ENCODE measurements at regions not wholly inside any gene's neighbourhood (a gene's known extent, or its start where the extent isn't known, plus 50 kb on each side); places are given as distances from the start of the nearest gene placed in this dataset.

DNA sequence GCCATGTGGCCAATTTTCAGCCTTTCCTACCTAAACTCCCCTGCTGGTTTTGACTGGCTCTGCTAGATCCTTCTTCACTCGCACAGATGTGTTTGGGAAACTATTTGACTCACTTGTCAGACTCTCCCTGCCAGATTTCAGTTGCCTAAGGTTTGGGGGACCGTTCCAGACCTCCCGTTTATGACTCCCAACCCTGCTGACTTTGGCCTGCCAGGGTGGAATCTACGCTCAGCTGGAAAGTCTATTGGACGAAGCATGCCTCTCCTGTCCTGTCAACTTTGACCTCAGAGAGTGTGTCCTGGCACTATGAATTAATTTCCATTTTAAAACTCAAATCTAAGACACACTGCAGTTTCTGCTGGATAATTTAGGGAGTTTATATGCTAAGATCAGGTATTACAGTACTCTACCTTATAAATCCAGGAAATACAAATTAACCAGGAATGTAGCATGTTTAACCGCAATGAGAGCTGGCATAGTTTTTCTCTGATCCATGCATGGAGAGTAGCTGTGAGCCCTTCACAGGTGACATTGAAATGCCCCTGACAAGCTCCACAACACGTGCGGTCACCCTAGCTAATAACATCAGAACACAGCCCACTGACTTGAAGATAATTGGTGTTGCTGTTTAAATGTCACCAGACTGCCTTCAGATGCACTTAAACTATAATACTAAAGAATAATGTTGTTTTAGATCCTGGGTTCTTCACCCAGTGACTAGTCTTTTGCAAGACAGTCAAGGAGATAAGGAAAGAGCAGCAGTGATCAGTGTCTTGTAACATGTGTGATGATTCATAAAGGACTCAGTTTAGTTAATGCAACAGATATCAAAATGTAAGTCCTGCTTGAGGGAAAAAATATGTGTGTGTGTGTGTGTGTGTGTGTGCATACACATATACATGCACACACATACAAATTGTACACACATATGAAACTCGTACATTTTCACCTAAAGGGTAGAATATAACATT lies 223.0 kb upstream of the MCTP2 start:
- DNase-seq (ENCODE audit: low read depth) = no peak

GRCh38 chr15:94004697-94005096 lies 226.7 kb upstream of the MCTP2 start:
- no peak for DNase-seq (ENCODE audit: low read depth)

- DNase-seq (ENCODE audit: low read depth) = no peak
These were observed 229.3 kb upstream of the MCTP2 start for GRCh38 chr15:94002041-94002440.

- DNase-seq (ENCODE audit: low read depth) = no peak
These were observed 230.0 kb upstream of the MCTP2 start for GRCh38 chr15:94001255-94001801.

GRCh38 chr15:94000606-94001005 lies 230.8 kb upstream of the MCTP2 start:
- no peak for DNase-seq (ENCODE audit: low read depth)

DNA sequence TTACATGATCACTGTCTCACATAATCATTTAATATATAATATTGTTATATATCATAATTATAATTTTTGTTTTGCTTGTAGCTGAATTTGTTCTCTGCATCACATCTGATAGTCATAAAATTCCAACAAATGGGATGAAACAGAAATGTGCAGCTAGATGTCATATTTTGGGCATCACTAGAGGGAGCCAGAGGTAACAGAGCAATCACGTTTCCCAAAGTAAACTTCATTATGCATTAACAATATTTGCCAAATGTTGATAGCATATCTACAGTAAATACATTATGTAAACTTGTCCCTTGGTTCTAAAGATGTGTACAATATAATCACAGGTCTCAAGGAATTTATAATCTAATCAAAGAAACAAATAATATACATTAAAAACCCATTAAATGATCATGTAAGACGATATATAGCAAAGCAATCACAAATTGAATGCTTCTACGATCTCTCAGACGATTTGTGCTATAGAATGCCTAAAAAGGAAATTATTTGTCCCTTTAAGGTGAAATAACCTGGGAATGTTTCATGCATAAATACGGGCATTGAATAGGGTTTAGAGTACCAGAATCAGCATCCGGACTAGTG lies 234.2 kb upstream of the MCTP2 start:
- no peak for DNase-seq (ENCODE audit: low read depth)

DNA sequence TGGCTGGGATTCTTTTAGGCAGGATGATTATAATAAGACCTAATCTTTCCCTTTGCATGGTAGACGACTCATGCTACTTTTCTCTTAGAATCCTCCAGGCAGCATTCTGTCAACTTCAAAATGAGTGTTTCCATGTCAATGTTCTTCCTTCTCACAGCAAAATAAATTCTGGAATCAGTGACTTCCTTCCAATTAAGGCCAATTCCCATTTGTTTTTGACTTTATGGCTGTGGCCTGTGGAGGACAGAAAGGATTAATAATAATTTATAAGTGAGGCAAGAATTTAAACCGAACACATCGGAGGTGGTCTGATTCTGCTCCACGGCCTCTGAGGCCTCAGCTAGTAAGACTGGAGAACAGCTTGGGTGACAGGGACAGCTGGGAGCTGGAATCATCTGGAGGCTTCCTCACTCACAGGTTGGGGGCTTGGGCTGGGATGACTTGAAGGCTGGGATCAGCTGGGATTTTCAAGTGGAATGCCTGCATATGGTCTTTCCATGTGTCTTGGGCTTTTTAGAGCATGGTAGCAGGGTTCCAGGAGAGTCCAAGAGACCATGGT lies 241.8 kb upstream of the MCTP2 start:
- DNase-seq (ENCODE audit: low read depth) = no peak

GRCh38 chr15:93987068-93987467 lies 244.3 kb upstream of the MCTP2 start:
- DNase-seq (ENCODE audit: low read depth) = peak; percentile 2

DNA sequence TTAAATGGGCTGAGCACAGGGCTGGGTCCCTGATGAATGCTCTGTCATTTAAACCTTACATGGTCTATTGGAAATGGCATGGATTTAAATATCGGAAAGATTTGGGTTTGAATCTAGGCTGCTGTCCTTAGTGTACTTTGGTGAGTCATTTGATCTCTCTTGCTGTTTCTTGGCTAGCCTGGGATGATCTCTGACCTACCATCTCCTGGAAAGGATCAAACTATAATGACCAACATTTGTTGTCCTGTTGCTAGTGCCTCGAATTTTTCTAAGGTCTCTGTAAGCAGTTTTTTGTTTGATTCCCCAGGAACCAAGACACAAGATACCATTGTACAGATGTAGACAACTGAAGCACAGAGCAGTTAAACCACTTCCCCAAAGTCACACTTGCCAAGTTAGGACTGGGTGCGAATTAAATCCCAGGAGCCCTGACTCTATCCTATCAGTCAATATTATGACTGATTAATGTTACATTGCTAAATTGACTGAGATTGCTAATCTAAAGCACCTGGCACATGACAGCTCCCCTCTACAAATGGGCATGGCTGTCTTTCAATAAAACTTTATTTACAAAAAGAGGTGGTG lies 244.9 kb upstream of the MCTP2 start:
- no peak for DNase-seq (ENCODE audit: low read depth)

DNA sequence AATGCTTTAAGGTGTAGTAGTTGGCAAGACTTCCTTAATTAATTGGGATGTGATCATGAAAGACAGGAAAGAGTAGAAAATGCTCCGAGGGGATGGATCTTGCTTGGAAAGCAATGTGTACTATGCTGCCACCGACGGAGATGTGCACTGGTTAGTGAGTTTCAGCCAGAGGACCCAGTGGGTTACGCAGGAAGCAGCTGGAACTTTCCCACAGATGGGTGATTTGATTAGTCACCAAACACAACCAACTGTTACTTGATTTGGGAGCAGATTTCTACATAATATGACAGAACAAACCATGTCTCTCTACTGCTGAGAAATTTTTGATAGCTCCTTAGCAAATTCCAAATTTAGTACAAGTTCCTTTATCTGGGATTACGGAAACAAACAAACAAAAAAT lies 245.4 kb upstream of the MCTP2 start:
- no peak for DNase-seq (ENCODE audit: low read depth)

DNA sequence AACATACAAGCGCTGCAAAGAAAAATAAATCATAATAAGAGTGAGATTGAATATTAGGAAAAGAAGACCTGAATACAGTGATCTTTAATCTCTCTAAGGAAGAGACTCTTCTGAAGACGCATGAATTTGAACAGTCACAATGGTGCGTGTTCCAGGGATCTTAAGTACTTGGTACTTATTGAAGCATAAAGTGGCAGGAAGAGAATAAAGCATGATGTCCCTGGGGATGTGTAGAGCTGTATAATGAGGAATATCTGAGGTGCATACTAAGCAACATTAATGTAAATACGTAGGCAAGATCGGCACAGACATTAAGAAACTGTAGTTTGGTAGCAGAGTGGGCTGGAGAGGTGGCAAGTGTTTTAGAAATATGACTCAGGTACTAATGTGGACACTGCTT lies 246.2 kb upstream of the MCTP2 start:
- no peak for DNase-seq (ENCODE audit: low read depth)

GRCh38 chr15:93983526-93983925 lies 247.8 kb upstream of the MCTP2 start:
- no peak for DNase-seq (ENCODE audit: low read depth)

DNA sequence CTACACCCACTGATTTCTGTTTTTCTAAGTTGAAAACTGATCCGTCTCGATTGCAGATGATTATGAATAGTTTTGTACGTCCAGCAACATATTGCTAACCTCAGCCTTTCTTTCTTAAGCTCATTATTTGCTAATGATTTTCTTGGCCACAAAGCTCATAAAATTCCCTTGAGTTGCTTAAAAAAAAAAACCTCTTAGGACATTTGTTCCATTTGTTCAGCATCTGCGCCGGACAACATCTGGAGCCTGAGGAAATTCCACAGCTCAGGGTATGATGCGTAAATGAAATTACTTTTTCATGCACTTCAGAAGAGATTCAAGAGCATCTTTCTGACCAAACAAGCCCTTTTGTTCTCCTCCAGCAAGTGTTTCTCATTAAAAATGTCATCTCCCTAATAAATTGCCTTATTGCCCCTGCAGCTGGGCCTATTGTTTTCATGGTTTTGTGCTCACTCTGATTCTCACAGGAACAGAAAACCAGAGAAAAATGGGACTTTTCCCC lies 249.1 kb upstream of the MCTP2 start:
- DNase-seq (ENCODE audit: low read depth) = no peak

DNA sequence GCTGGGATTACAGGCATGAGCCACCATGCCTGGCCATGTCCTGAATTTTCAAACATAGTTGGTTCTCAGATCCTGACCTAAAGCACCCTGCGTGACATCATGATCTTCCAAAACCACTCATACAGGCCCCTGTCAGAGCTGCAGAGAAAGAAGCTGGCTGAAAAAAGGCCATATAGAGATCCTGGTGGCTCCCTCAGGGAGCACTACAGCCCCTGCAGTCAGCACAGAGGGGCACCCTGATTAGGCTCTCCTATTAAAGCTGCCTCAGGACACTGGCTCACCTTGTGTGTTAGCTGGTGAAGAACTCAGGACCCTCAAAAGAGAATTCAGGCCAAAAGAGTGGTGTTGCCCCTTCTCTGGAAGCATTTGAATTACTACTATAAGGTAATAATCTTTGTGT lies 249.7 kb upstream of the MCTP2 start:
- no peak for DNase-seq (ENCODE audit: low read depth)

DNA sequence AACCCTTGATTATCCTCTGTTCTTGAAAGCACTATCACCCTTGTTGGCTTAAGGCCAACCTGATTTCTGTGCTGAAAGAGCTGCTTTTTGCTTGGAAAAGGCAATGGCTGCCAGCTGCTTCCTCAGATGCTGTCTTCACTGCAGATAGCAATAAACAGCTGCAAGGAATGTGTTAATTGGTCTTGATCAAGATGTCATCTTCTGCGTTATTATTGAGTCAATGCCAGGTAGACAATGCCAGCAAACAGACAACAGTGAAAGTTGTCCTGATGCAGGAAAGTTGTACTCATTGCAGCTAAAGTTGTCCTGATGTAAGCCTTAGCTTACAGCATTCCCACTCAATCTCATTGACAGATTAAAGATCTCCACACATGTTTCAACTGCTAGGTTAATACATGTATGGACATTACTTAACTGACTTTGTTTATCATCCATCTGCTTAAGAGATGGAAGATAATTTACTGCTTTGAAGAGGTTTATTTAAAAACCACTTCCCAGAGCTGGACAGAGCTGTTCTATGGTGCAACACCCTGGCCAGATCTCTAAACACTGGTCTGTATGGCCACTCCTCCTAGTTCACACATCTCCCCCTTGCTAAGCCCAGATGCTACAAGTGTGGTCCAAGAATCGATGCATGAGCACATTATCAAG lies 251.0 kb upstream of the MCTP2 start:
- no peak for DNase-seq (ENCODE audit: low read depth)

GRCh38 chr15:93974804-93975481 lies 256.4 kb upstream of the MCTP2 start:
- DNase-seq (ENCODE audit: low read depth) = no peak

GRCh38 chr15:93973287-93973686 lies 258.1 kb upstream of the MCTP2 start:
- no peak for DNase-seq (ENCODE audit: low read depth)

DNA sequence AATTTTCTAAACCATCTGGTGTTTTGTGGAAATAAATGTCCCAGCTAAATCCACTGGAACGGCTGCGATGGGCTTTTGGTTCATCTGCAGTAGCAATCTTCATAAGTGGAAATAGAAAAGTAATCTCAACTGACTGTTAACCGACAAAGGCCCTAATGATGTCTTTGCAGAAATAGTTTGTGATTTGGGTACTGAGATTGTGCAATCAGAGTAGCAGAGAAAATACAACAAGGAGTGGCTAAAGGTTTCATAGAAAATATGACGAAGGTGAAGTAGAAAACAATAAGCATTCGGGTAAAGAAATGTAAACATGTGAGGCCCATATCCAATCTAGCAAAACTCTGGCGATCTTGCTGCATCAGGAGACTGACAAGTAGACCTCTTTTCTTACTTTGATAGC lies 262.6 kb upstream of the MCTP2 start:
- no peak for DNase-seq (ENCODE audit: low read depth)

DNA sequence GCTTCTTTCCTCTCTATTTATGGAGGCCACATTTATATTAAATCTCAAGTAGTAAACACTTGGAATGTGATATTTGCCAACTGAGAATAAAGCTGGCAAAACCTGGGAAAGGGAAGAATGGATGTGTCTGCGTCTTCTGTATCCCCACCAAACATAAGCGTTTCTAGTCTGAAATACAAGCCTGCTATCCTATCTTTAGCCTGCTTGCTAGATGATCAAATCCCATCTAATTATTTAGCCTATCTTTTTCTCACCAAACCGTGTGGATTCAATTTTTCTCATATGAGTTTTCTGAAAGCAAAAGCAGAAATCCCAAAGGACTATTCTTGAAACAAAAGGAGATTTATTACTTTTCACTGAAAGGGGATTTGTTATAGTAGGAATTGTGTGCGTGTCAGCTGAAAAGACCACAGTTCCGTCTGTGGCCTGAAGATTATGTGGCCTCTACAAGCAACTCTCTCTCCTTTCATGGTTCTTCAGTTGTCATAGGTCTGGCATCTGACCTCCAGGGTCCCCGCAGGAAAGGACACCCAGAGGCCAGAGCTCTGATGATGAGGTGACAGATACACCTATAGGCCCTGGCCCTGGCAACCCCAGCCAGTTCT lies 266.0 kb upstream of the MCTP2 start:
- DNase-seq (ENCODE audit: low read depth) = no peak

DNA sequence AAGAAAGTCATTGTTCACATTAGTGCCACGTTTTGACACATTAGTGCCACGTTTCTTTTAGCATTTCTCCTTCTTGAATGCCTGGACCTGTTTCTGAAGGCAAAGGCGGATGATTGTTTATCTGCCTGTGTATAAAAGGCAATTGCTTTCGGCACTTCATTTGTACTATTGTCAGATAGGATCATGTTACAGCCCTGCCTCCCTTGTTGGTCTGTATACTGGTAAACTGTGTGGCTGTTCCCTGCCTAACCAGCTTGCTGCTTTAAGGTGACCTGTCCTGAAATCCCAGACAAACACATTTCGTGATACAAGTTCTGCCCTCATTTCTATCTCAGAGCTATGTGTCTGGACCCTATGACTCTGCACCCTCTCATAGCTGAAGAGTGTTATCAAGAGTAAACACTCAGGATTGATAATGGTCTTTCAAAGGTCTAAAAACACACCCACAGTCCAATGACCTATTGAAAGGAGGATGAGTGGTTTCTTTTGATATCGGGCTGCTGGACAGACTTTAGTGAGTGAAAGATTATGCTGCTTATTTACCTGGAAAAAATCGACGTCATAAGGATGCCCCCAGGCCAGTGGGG lies 276.3 kb upstream of the MCTP2 start:
- no peak for DNase-seq (ENCODE audit: low read depth)

DNA sequence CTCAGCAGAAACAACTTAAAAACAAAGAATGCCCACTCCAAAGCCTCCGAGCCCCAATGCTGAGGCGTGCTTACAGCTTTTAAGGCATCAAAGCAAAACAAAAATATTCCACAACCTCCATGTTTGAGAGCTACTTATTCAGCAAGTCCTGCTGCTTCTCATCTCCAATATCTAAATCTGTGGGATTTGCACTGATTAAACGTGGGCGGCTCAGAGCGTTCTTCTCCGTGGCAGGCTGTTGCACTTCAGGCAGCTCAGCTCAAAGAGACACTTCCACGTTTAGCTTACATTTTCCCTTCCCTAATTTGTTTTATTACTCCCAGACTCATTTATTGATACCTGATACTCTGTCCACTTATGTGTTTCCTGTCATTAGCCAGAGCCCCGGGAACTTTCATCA lies 282.6 kb upstream of the MCTP2 start:
- DNase-seq (ENCODE audit: low read depth) = no peak
